ENCODE measurements at regions not wholly inside any gene's neighbourhood (a gene's known extent, or its start where the extent isn't known, plus 50 kb on each side); places are given as distances from the start of the nearest gene placed in this dataset.

DNA sequence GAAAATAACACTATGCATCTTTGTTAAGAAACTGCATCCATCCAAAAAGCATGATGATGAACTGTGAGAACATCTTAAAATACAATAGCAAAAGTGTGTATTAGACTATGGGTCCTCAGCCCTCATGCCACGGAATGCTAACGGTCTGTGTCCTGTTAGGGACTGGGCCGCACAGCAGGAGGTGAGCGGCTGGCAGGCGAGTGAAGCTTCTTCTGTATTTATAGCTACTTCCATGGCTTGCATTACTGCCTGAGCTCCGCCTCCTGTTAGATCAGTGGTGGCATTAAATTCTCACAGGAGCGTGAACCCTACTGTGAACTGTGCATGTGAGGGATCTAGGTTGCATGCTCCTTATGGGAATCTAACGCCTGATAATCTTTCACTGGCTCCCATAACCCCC, 129.8 kb downstream of the NXNL2 start:
- no peak overlapping the region for H3K14ac ChIP-seq (replicated peaks; ENCODE audit: low read depth, low read length)
- dilution Hi-C loops (cut with HindIII; ENCODE audit: low sequenced_read_pairs, unreplicated experiment) (no loop called here), intact Hi-C loops (cut with micrococcal nuclease) (no loop called here)

More for the DNA sequence above, 129.8 kb downstream of the NXNL2 start:
- Histone ChIP-seq H2BK15ac (ENCODE audit: low read depth, low read length) (no peak overlapping the region), H4K20me1 (ENCODE audit: insufficient read depth, low read length) (no peaks in the 10 kb centered on the region), H4K5ac (ENCODE audit: low read depth, low read length) (no peak overlapping the region), H3K18ac (ENCODE audit: low read depth, low read length) (no peak overlapping the region), H4K8ac (ENCODE audit: low read depth in 2 of 2, low read length in 2 of 2) (no peak overlapping the region), H3K4me2 (ENCODE audit: low read depth, low read length) (no peak overlapping the region), H2BK5ac (ENCODE audit: low read depth, low read length, poor library complexity, severe bottlenecking) (no peak overlapping the region), H4K91ac (ENCODE audit: insufficient read depth, low read depth, low read length) (no peak overlapping the region), H2AFZ (replicated peaks; ENCODE audit: low read length, poor library complexity) (no peak overlapping the region), H3K79me1 (ENCODE audit: low read depth in 1 of 2, low read length in 2 of 2) (no peaks in the 10 kb centered on the region), H3K36me3 (ENCODE audit: control insufficient read depth, insufficient read depth, low read length) (no peaks in the 10 kb centered on the region), H2BK20ac (ENCODE audit: low read depth, low read length) (no peak overlapping the region), H3K23ac (ENCODE audit: low read depth, low read length) (no peak overlapping the region), H3K56ac (ENCODE audit: extremely low read depth, insufficient read depth, low read length) (no peak overlapping the region), H3K9ac (ENCODE audit: low read depth, low read length) (no peak overlapping the region), H3K9me3 (ENCODE audit: control insufficient read depth, insufficient read depth, low read length) (peaks cover 3% of the 10 kb centered on the region; the same call in 1 of the 2 replicates), H3K4ac (ENCODE audit: low read depth, low read length) (no peak overlapping the region), H3K9me1 (ENCODE audit: insufficient read depth, low read length) (no peaks in the 10 kb centered on the region), H3K4me1 (ENCODE audit: control insufficient read depth, insufficient read depth, low read length) (no peaks in the 10 kb centered on the region), H3K27ac (ENCODE audit: insufficient read depth, low read length) (no peak overlapping the region), H2AK9ac (replicated peaks; ENCODE audit: low read depth, low read length, poor library complexity) (no peak overlapping the region), H2AK5ac (ENCODE audit: low read depth, low read length) (no peak overlapping the region), H2BK120ac (ENCODE audit: low read depth, low read length) (no peak overlapping the region), H3K27me3 (ENCODE audit: control insufficient read depth, insufficient read depth, low read length) (no peaks in the 10 kb centered on the region; the same call in 1 of the 2 replicates), H3K4me3 (ENCODE audit: insufficient read depth, low read depth, low read length) (no peak overlapping the region)
- DNase-seq (no peak), ATAC-seq (ENCODE audit: low read depth) (no peak)
- no TSS peak for BruUV-seq (replicated peaks)
- TF ChIP-seq MAFK (IDR thresholded peaks at IDR 0.05; ENCODE audit: low read depth, low read length) (no peak), CHD1 (IDR thresholded peaks at IDR 0.05; ENCODE audit: low read depth, low read length) (no peak), MAZ (IDR thresholded peaks at IDR 0.05; ENCODE audit: borderline replicate concordance, low read depth, low read length) (no peak), NFE2L2 (IDR thresholded peaks at IDR 0.05; ENCODE audit: low read depth, low read length) (no peak), RCOR1 (IDR thresholded peaks at IDR 0.05; ENCODE audit: insufficient replicate concordance, low read length) (no peak)
- TF ChIP-seq, protein P1, sequence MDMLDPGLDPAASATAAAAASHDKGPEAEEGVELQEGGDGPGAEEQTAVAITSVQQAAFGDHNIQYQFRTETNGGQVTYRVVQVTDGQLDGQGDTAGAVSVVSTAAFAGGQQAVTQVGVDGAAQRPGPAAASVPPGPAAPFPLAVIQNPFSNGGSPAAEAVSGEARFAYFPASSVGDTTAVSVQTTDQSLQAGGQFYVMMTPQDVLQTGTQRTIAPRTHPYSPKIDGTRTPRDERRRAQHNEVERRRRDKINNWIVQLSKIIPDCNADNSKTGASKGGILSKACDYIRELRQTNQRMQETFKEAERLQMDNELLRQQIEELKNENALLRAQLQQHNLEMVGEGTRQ (IDR thresholded peaks at IDR 0.05; ENCODE audit: low read depth, low read length), result no peak
- ChIA-PET POLR2A (ENCODE audit: unreplicated experiment) (no interaction called here), CTCF (no interaction called here)
- in situ Hi-C loops (cut with MboI; ENCODE audit: low sequenced_read_pairs), result no loop called here
- WGBS, 2 experiments (ENCODE audit: extremely low coverage in 2 of 2, insufficient read length in 1 of 2), result no CpG with 5 or more reads among the region's 8 CpGs

Measured in IMR-90 (cell line).